Gastroesophageal sphincter (tissue), 3 donors: ENCODE measurements at regions not wholly inside any gene's neighbourhood (a gene's known extent, or its start where the extent isn't known, plus 50 kb on each side); places are given as distances from the start of the nearest gene placed in this dataset.

Experiments used
- POLR2AphosphoS5 ChIP-seq: sonication (generic); formaldehyde crosslinking; IDR thresholded peaks from one replicate; pipeline ENCODE4 v1.6.1; 2017; ENCODE audit warnings: antibody characterized with exemption
- TF ChIP-seq, protein P1 (sequence below), 4 experiments: fragments of 200-600 bp in 2 of 4; fragments of 450-650 bp in 2 of 4; sonication (generic) in 1 of 4; IDR thresholded peaks; one replicate each; pipeline ENCODE4 v1.5.1; 2017 to 2019; ENCODE audit warnings: antibody characterized with exemption in 4 of 4, mild to moderate bottlenecking in 2 of 4, moderate library complexity in 2 of 4

DNA sequence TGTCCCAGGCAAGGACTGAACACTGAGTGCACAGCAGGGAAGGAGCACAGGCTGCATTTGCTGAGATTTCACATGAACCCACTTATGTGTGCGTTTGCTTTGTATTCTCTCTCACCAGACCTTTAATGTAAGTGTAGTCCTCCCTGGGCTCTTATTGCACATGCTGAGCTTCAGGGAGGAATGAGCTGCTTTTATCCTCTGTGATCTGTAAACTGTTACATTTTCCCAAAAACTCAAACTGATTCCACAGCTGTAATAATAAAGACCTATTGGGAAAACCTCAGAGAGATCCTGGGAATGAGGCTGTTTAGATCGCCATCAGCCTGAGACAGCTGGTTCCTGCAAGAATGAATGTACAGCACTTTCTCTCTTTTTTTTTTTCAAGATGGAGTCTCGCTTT, 53.6 kb upstream of the ADORA2B start:
- no peak for TF ChIP-seq POLR2AphosphoS5
- TF ChIP-seq, protein P1, sequence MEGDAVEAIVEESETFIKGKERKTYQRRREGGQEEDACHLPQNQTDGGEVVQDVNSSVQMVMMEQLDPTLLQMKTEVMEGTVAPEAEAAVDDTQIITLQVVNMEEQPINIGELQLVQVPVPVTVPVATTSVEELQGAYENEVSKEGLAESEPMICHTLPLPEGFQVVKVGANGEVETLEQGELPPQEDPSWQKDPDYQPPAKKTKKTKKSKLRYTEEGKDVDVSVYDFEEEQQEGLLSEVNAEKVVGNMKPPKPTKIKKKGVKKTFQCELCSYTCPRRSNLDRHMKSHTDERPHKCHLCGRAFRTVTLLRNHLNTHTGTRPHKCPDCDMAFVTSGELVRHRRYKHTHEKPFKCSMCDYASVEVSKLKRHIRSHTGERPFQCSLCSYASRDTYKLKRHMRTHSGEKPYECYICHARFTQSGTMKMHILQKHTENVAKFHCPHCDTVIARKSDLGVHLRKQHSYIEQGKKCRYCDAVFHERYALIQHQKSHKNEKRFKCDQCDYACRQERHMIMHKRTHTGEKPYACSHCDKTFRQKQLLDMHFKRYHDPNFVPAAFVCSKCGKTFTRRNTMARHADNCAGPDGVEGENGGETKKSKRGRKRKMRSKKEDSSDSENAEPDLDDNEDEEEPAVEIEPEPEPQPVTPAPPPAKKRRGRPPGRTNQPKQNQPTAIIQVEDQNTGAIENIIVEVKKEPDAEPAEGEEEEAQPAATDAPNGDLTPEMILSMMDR (IDR thresholded peaks at IDR 0.05): no peak
